Nephron (organoid): ENCODE measurements at regions not wholly inside any gene's neighbourhood (a gene's known extent, or its start where the extent isn't known, plus 50 kb on each side); places are given as distances from the start of the nearest gene placed in this dataset.

Source experiments
- H3K27ac Mint-ChIP-seq, 3 experiments: 2 replicates each; pipeline ENCODE4 v1.8.0; 2020; ENCODE audit warnings: mixed read lengths in 3 of 3, mild to moderate bottlenecking in 2 of 3, moderate library complexity in 1 of 3
- H3K27me3 Mint-ChIP-seq: 2 replicates; pipeline ENCODE4 v1.8.0; 2021; ENCODE audit warnings: low read depth, mild to moderate bottlenecking, moderate library complexity, mixed read lengths
- H3K36me3 Mint-ChIP-seq: 2 replicates; pipeline ENCODE4 v1.8.0; 2020; ENCODE audit warnings: low read depth, mixed read lengths
- H3K4me1 Mint-ChIP-seq: 2 replicates; pipeline ENCODE4 v1.8.0; 2020; ENCODE audit warnings: mixed read lengths
- H3K4me3 Mint-ChIP-seq, 3 experiments: 2 replicates each; pipeline ENCODE4 v1.8.0; 2020; ENCODE audit warnings: mild to moderate bottlenecking in 3 of 3, mixed read lengths in 3 of 3, moderate library complexity in 2 of 3
- H3K9me3 Mint-ChIP-seq: 2 replicates; pipeline ENCODE4 v1.8.0; 2020; ENCODE audit warnings: mixed read lengths
- TF ChIP-seq, protein P1 (sequence below), 3 experiments: fragments of 200-600 bp; sonication (generic); IDR thresholded peaks; one replicate each; pipeline ENCODE4 v1.5.0; 2021; ENCODE audit warnings: antibody characterized with exemption in 3 of 3; ENCODE audit not compliant: unreplicated experiment in 3 of 3

DNA sequence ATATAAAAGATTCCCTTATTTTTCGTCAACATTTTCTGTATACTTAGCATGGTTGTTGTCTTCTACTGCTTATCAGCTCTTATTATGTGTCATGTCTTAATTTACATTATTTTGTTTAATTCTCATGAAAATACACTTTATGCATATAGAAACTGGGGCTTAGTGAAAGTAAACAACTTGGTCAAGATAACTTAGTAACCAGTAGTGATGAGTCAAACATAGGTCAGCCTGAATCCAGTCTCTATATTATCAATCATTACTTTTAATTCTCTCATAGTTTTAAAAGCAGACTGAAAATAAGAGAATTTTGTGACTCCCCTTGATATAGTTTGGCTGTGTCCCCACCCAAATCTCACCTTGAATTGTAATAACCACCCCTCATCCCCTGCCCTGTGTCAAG, 119.6 kb upstream of the TPK1 start:
- no peaks in the 10 kb centered on the region for H3K36me3 Mint-ChIP-seq

DNA sequence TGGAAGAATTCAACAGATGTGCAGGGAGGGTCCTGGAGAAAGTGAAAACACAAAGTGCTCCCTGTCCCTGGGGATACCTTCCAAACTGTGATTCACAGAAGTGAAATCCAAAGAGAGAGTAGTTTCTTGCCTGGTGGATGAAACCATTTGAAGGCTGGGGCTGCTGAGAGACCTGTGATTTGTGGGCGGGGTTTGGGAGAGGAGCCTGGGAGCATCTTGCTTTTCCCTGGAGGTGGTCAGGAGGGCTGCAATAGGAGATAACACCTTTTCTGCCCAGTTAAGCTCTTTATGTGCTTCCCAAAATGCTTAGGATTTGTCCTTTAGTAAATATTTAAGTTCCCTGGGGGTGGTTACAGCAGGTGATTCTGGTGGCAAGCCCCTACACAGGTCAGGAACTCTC, 105.3 kb upstream of the TPK1 start:
- Mint-ChIP-seq H3K27ac (no peak overlapping the region), H3K27me3 (no peaks in the 10 kb centered on the region), H3K9me3 (no peaks in the 10 kb centered on the region), H3K36me3 (no peaks in the 10 kb centered on the region), H3K4me1 (no peaks in the 10 kb centered on the region), H3K4me3 (no peak overlapping the region)
- TF ChIP-seq, protein P1, sequence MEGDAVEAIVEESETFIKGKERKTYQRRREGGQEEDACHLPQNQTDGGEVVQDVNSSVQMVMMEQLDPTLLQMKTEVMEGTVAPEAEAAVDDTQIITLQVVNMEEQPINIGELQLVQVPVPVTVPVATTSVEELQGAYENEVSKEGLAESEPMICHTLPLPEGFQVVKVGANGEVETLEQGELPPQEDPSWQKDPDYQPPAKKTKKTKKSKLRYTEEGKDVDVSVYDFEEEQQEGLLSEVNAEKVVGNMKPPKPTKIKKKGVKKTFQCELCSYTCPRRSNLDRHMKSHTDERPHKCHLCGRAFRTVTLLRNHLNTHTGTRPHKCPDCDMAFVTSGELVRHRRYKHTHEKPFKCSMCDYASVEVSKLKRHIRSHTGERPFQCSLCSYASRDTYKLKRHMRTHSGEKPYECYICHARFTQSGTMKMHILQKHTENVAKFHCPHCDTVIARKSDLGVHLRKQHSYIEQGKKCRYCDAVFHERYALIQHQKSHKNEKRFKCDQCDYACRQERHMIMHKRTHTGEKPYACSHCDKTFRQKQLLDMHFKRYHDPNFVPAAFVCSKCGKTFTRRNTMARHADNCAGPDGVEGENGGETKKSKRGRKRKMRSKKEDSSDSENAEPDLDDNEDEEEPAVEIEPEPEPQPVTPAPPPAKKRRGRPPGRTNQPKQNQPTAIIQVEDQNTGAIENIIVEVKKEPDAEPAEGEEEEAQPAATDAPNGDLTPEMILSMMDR (IDR thresholded peaks at IDR 0.05; ENCODE audit: unreplicated experiment in 3 of 3), result no peak

More for the DNA sequence above, 119.6 kb upstream of the TPK1 start:
- no peak overlapping the region for H3K4me3 Mint-ChIP-seq
- TF ChIP-seq, protein P1 (IDR thresholded peaks at IDR 0.05; ENCODE audit: unreplicated experiment in 3 of 3), result no peak
- no peaks in the 10 kb centered on the region for H3K27me3 Mint-ChIP-seq
- no peaks in the 10 kb centered on the region for H3K9me3 Mint-ChIP-seq
- H3K27ac Mint-ChIP-seq, result no peak overlapping the region
- no peaks in the 10 kb centered on the region for H3K4me1 Mint-ChIP-seq

DNA sequence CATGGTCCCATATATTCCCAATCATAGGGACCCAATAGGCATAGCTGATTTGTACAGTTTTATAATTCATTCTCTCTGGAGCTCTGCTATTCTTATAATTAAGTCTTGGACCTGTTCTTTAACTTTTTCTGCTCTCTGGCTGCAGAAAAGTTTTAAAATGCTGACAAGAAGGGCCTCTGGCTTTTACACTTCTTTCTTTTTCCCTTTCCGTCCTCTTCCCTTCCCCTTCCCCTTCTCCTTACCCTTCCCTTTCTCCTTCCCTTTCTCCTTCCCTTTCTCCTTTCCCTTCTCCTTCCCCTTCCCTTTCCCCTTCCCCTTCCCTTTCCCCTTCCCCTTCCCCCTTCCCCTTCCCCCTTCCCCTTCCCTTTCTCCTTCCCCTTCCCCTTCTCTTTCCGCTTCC, 101.3 kb upstream of the TPK1 start:
- TF ChIP-seq, protein P1 (IDR thresholded peaks at IDR 0.05; ENCODE audit: unreplicated experiment in 3 of 3), result no peak
- Mint-ChIP-seq H3K27ac (no peak overlapping the region), H3K4me3 (no peak overlapping the region), H3K4me1 (no peaks in the 10 kb centered on the region), H3K27me3 (peaks cover 3% of the 10 kb centered on the region), H3K36me3 (no peaks in the 10 kb centered on the region), H3K9me3 (no peaks in the 10 kb centered on the region)

DNA sequence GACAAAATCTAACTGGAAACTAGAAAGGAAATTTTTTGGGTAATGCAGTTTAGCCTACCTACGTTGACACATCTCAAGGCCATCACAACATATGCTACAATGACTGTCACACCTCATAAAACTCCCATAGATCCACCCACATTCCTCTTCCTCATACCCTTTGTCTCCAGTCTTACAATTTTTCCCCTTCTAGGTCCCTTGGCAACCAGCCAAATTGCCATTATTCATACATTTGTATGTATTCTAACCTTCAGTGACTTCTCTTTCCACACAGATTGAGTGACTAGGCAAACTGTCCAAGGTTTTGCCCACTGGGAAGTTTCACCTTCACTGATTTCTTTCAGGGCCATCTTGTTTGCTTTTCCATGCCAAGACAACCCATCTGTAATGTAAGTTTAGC, 100.5 kb upstream of the TPK1 start:
- no peaks in the 10 kb centered on the region for H3K9me3 Mint-ChIP-seq
- no peak overlapping the region for H3K4me3 Mint-ChIP-seq
- TF ChIP-seq, protein P1 (IDR thresholded peaks at IDR 0.05; ENCODE audit: unreplicated experiment in 3 of 3), result no peak
- H3K36me3 Mint-ChIP-seq, result no peaks in the 10 kb centered on the region
- H3K4me1 Mint-ChIP-seq, result no peaks in the 10 kb centered on the region
- H3K27ac Mint-ChIP-seq, result no peak overlapping the region
- H3K27me3 Mint-ChIP-seq, result peaks cover 3% of the 10 kb centered on the region

DNA sequence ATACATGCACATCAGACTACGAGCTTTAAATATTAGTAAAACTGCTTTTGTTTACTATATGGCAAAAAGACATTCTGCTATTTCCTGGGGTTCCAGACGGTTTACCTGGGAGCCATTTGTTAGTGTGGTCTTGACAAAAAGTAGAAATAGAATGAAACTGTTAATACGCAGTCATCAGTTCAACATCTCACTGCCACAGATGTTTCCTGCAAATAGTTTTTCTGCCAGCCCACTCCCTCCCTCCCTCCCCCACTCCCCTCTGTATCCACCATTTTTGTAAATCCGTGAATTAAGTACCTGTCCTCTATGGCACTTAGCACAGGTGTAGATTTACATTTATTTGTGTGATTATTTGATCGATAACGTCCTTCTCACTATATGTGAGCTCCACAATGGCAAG, 74.6 kb upstream of the TPK1 start:
- Mint-ChIP-seq H3K4me3 (no peak overlapping the region), H3K27me3 (no peaks in the 10 kb centered on the region), H3K9me3 (no peaks in the 10 kb centered on the region), H3K4me1 (no peaks in the 10 kb centered on the region), H3K27ac (no peak overlapping the region), H3K36me3 (no peaks in the 10 kb centered on the region)
- TF ChIP-seq, protein P1 (IDR thresholded peaks at IDR 0.05; ENCODE audit: unreplicated experiment in 3 of 3), result no peak

DNA sequence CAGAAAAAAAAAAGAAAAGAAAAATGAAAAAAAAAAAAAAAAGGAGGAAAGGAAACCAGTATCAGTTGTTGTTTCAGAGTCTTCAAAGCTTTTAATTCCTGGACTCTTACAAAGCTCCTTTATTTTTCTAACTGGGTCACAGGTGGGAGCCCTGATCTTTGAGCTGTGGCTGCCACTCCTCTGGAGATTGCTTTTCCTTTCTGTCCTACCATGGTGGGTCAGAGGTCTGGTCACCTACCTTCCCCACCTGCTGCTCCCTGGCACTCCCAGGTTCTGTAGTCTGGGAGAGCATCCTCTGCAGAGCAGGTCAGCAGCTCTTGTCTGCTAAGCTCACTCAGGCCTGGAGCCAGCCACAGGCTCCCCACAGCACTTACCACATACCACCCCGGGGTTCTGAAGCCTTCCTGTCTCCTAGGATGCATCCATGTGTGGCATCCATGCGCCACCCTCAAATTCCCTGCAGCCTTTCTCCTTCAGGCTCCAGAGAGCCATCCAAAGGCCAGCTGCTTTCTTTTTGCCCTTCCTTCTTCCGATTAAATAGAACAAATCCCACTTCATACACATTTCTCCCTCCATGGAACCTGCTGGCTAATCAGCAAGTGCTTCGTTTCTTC, 73.2 kb upstream of the TPK1 start:
- H3K27me3 Mint-ChIP-seq, result no peaks in the 10 kb centered on the region
- H3K36me3 Mint-ChIP-seq, result no peaks in the 10 kb centered on the region
- H3K9me3 Mint-ChIP-seq, result no peaks in the 10 kb centered on the region
- TF ChIP-seq, protein P1 (IDR thresholded peaks at IDR 0.05; ENCODE audit: unreplicated experiment in 3 of 3), result no peak
- no peak overlapping the region for H3K27ac Mint-ChIP-seq
- no peak overlapping the region for H3K4me3 Mint-ChIP-seq
- H3K4me1 Mint-ChIP-seq, result no peaks in the 10 kb centered on the region
